Esophagus muscularis mucosa (tissue), 4 donors: ENCODE measurements at regions not wholly inside any gene's neighbourhood (a gene's known extent, or its start where the extent isn't known, plus 50 kb on each side); places are given as distances from the start of the nearest gene placed in this dataset.

Experiments used
- DNase-seq: peaks from one replicate; pipeline ENCODE4 v3.0.0-alpha.2; 2017; ENCODE audit errors: extremely low spot score
- H3K27ac ChIP-seq, 4 donors: fragments of 200-600 bp; sonication (generic); replicated peaks in 1 of 4; 1 replicate in 3 of 4; 2 replicates in 1 of 4; pipeline ENCODE4 v1.5.1; 2016 to 2019; ENCODE audit warnings: mild to moderate bottlenecking in 1 of 4
- H3K27me3 ChIP-seq, 4 donors: fragments of 200-600 bp; sonication (generic); one replicate each; pipeline versions ENCODE4 v1.5.1 to v1.6.0; 2016 to 2019
- H3K36me3 ChIP-seq, 4 donors: fragments of 200-600 bp; sonication (generic); one replicate each; pipeline ENCODE4 v1.5.1; 2016 to 2019
- H3K4me1 ChIP-seq, 4 donors: fragments of 200-600 bp; sonication (generic); one replicate each; pipeline ENCODE4 v1.5.1; 2016 to 2019
- H3K4me3 ChIP-seq, 4 donors: fragments of 200-600 bp; sonication (generic); 1 replicate in 2 of 4; 2 replicates in 2 of 4; pipeline ENCODE4 v1.5.1; 2016 to 2019; ENCODE audit warnings: mild to moderate bottlenecking in 4 of 4, moderate library complexity in 1 of 4
- H3K9me3 ChIP-seq, 4 donors: fragments of 200-600 bp; sonication (generic); 1 replicate in 3 of 4; 2 replicates in 1 of 4; pipeline ENCODE4 v1.5.1; 2016 to 2019
- CTCF ChIP-seq, 3 experiments: fragments of 200-600 bp in 2 of 3; fragments of 450-650 bp in 1 of 3; sonication (generic) in 2 of 3; IDR thresholded peaks; one replicate each; pipeline ENCODE4 v1.5.1; 2017 to 2019; ENCODE audit warnings: antibody characterized with exemption in 3 of 3, mild to moderate bottlenecking in 2 of 3, moderate library complexity in 1 of 3
- EP300 ChIP-seq: sonication (generic); formaldehyde crosslinking; IDR thresholded peaks from one replicate; pipeline ENCODE4 v1.6.1; 2017; ENCODE audit warnings: antibody characterized with exemption
- POLR2A ChIP-seq: fragments of 450-650 bp; IDR thresholded peaks from one replicate; pipeline ENCODE4 v1.6.1; 2017; ENCODE audit warnings: antibody characterized with exemption, moderate library complexity, mild to moderate bottlenecking, low read depth
- POLR2AphosphoS5 ChIP-seq, 2 donors: sonication (generic); formaldehyde crosslinking; IDR thresholded peaks; one replicate each; pipeline ENCODE4 v1.6.1; 2017; ENCODE audit warnings: antibody characterized with exemption in 2 of 2
- WGBS: methylation state at CpG from one replicate; pipeline ENCODE4 v1.1.5; 2018; 5-methylcytosine and 5-hydroxymethylcytosine counted together
- intact Hi-C: fragments of 100-400 bp; cut with DNase I; formaldehyde crosslinking; loops from one replicate; pipeline ENCODE4 v1.15.1; 2023

- H3K4me3 ChIP-seq: no peak overlapping the region
- intact Hi-C loops: no loop called here
- no peaks in the 10 kb centered on the region for H3K9me3 ChIP-seq
- no peaks in the 10 kb centered on the region for H3K27me3 ChIP-seq
- H3K27ac ChIP-seq: no peak overlapping the region
- WGBS: 35% methylated on average over 3 of the region's 3 CpGs
- no peaks in the 10 kb centered on the region for H3K4me1 ChIP-seq
- no peak for DNase-seq
- H3K36me3 ChIP-seq: no peaks in the 10 kb centered on the region
- TF ChIP-seq POLR2AphosphoS5 (IDR thresholded peaks at IDR 0.05) (no peak), EP300 (no peak)
These were observed 500.6 kb upstream of the NOVA1 start for GRCh38 chr14:27098451-27098850.

- no peaks in the 10 kb centered on the region for H3K27me3 ChIP-seq
- H3K4me3 ChIP-seq: no peak overlapping the region
- no peak for DNase-seq
- no peaks in the 10 kb centered on the region for H3K9me3 ChIP-seq
- H3K36me3 ChIP-seq: no peaks in the 10 kb centered on the region
- TF ChIP-seq EP300 (no peak), POLR2A (no peak), CTCF (IDR thresholded peaks at IDR 0.05) (no peak), POLR2AphosphoS5 (IDR thresholded peaks at IDR 0.05) (no peak)
- H3K4me1 ChIP-seq: no peaks in the 10 kb centered on the region
- WGBS: 40% methylated on average over 1 of the region's 1 CpG
- no peak overlapping the region for H3K27ac ChIP-seq
- intact Hi-C loops: no loop called here
These were observed 516.3 kb upstream of the NOVA1 start for GRCh38 chr14:27114180-27114579.

GRCh38 chr14:27123162-27123561 is 525.3 kb upstream of the NOVA1 start:
- no peak for DNase-seq
- 85% methylated on average over 4 of the region's 4 CpGs for WGBS
- Histone ChIP-seq H3K4me3 (no peak overlapping the region), H3K27me3 (no peaks in the 10 kb centered on the region), H3K36me3 (no peaks in the 10 kb centered on the region), H3K9me3 (peaks cover 0 to 10% (median 4%) of the 10 kb centered on the region in 4 donors), H3K4me1 (no peaks in the 10 kb centered on the region), H3K27ac (no peak overlapping the region)
- intact Hi-C loops: no loop called here
- TF ChIP-seq POLR2A: no peak
- TF ChIP-seq POLR2AphosphoS5 (IDR thresholded peaks at IDR 0.05): no peak
- TF ChIP-seq CTCF (IDR thresholded peaks at IDR 0.05): no peak
- TF ChIP-seq EP300: no peak

GRCh38 chr14:27127838-27128237 is 530.0 kb upstream of the NOVA1 start:
- H3K4me3 ChIP-seq: no peak overlapping the region
- H3K27me3 ChIP-seq: no peaks in the 10 kb centered on the region
- no peaks in the 10 kb centered on the region for H3K4me1 ChIP-seq
- WGBS: 85% methylated on average over 3 of the region's 3 CpGs
- no peak for DNase-seq
- no peaks in the 10 kb centered on the region for H3K36me3 ChIP-seq
- no peaks in the 10 kb centered on the region for H3K9me3 ChIP-seq
- TF ChIP-seq CTCF (IDR thresholded peaks at IDR 0.05) (no peak), POLR2A (no peak), POLR2AphosphoS5 (IDR thresholded peaks at IDR 0.05) (no peak), EP300 (no peak)
- H3K27ac ChIP-seq: no peak overlapping the region
- intact Hi-C loops: no loop called here

- Histone ChIP-seq H3K27ac (no peak overlapping the region), H3K4me3 (no peak overlapping the region), H3K27me3 (no peaks in the 10 kb centered on the region), H3K4me1 (no peaks in the 10 kb centered on the region), H3K9me3 (no peaks in the 10 kb centered on the region), H3K36me3 (no peaks in the 10 kb centered on the region)
- no peak for TF ChIP-seq EP300
- TF ChIP-seq CTCF (IDR thresholded peaks at IDR 0.05): no peak
- TF ChIP-seq POLR2AphosphoS5 (IDR thresholded peaks at IDR 0.05): no peak
- no peak for TF ChIP-seq POLR2A
- intact Hi-C loops: no loop called here
- DNase-seq: no peak
- WGBS: 71% methylated on average over 2 of the region's 2 CpGs
These were observed 536.4 kb upstream of the NOVA1 start for GRCh38 chr14:27134200-27134599.
